ENCODE measurements at regions not wholly inside any gene's neighbourhood (a gene's known extent, or its start where the extent isn't known, plus 50 kb on each side); places are given as distances from the start of the nearest gene placed in this dataset.

GRCh38 chr2:158022888-158023287, 78.8 kb upstream of the UPP2 start:
- TF ChIP-seq CTCF (IDR thresholded peaks at IDR 0.05; ENCODE audit: borderline replicate concordance, extremely low read depth, low read length, poor library complexity, severe bottlenecking) (no peak), EZH2 (IDR thresholded peaks at IDR 0.05; ENCODE audit: borderline replicate concordance, low read depth, low read length, severe bottlenecking) (no peak)

Data from DND-41 (cell line).